OCI-LY7 (cell line): ENCODE measurements at regions not wholly inside any gene's neighbourhood (a gene's known extent, or its start where the extent isn't known, plus 50 kb on each side); places are given as distances from the start of the nearest gene placed in this dataset.

Experiments used
- BruUV-seq: library from RNA; stranded (reverse); fragments of 400-500 nt; replicated peaks from 2 replicates; lab custom pipeline; 2021; lab: Mats Ljungman, UMichigan
- CTCF ChIA-PET: fragments of 300-600 bp; sonication (Branson Sonifier 250); formaldehyde crosslinking; loops from one replicate; lab custom pipeline; 2022; ENCODE audit warnings: antibody characterized with exemption; ENCODE audit not compliant: unreplicated experiment; lab: Charles Lee
- POLR2A ChIA-PET: fragments of 300-600 bp; sonication (Branson Sonifier 250); formaldehyde crosslinking; loops from one replicate; lab custom pipeline; 2022; ENCODE audit warnings: antibody characterized with exemption; lab: Charles Lee
- DNase-seq: peaks from one replicate; pipeline ENCODE4 v3.0.0-alpha.2; 2015; ENCODE audit warnings: low spot score
- H2AFZ ChIP-seq: fragments of 200-600 bp; sonication (generic), shearing (Covaris generic); 2 replicates; pipeline ENCODE4 v1.6.1; 2014; ENCODE audit warnings: mild to moderate bottlenecking, antibody characterized with exemption, low read length, moderate library complexity
- H3K27ac ChIP-seq: fragments of 200-600 bp; sonication (generic); 2 replicates; pipeline ENCODE4 v1.5.1; 2014; ENCODE audit warnings: mixed run types, low read depth, mild to moderate bottlenecking, moderate library complexity, low read length, inconsistent platforms; ENCODE audit not compliant: poor library complexity, severe bottlenecking
- H3K36me3 ChIP-seq: fragments of 200-600 bp; sonication (generic); 2 replicates; pipeline ENCODE4 v1.6.1; 2014; ENCODE audit warnings: mild to moderate bottlenecking, antibody characterized with exemption, low read length, moderate library complexity, mixed read lengths; ENCODE audit not compliant: insufficient read depth
- H3K4me1 ChIP-seq: fragments of 200-600 bp; sonication (generic); 2 replicates; pipeline ENCODE4 v1.5.1; 2014; ENCODE audit warnings: mild to moderate bottlenecking, low read length; ENCODE audit not compliant: insufficient read depth, poor library complexity, severe bottlenecking
- H3K4me2 ChIP-seq: fragments of 200-600 bp; sonication (generic); 2 replicates; pipeline ENCODE4 v1.6.1; 2014; ENCODE audit warnings: mild to moderate bottlenecking, low read length
- H3K4me3 ChIP-seq: fragments of 200-600 bp; sonication (generic); 2 replicates; pipeline ENCODE4 v1.5.1; 2014; ENCODE audit warnings: mild to moderate bottlenecking, low read depth, low read length; ENCODE audit not compliant: poor library complexity, severe bottlenecking
- H3K79me2 ChIP-seq: fragments of 200-600 bp; sonication (generic); 2 replicates; pipeline ENCODE4 v1.6.1; 2016; ENCODE audit warnings: low read depth, mild to moderate bottlenecking, low read length, moderate library complexity, mixed read lengths; ENCODE audit not compliant: insufficient read depth
- H3K9me2 ChIP-seq: fragments of 200-600 bp; sonication (generic); 2 replicates; pipeline ENCODE4 v1.6.1; 2016; ENCODE audit warnings: mild to moderate bottlenecking, low read length, mixed read lengths; ENCODE audit not compliant: insufficient read depth
- H3K9me3 ChIP-seq: fragments of 200-600 bp; sonication (generic); 2 replicates; pipeline ENCODE4 v1.6.1; 2014; ENCODE audit warnings: mild to moderate bottlenecking, mixed run types, low read length, mixed read lengths
- H4K20me1 ChIP-seq: fragments of 200-600 bp; sonication (generic); 2 replicates; pipeline ENCODE4 v1.6.1; 2014; ENCODE audit warnings: mild to moderate bottlenecking, antibody characterized with exemption, low read length, moderate library complexity, mixed read lengths; ENCODE audit not compliant: insufficient read depth
- EZH2phosphoT487 ChIP-seq: fragments of 200-600 bp; sonication (generic); IDR thresholded peaks from 2 replicates; pipeline ENCODE4 v1.6.1; 2018; ENCODE audit warnings: low read depth, borderline replicate concordance, mild to moderate bottlenecking, mixed run types, antibody characterized with exemption, low read length, moderate library complexity, mixed read lengths
- intact Hi-C: fragments of 100-400 bp; cut with micrococcal nuclease; formaldehyde crosslinking; loops from one replicate; pipeline ENCODE4 v1.10.0; 2022; ENCODE audit not compliant: unreplicated experiment
- TF ChIP-seq, protein P1 (sequence below): fragments of 200-600 bp; sonication (generic); conservative IDR thresholded peaks from 2 replicates; pipeline ENCODE4 v1.5.1; 2014; ENCODE audit warnings: mild to moderate bottlenecking, antibody characterized with exemption, low read length, moderate library complexity, mixed read lengths

DNA sequence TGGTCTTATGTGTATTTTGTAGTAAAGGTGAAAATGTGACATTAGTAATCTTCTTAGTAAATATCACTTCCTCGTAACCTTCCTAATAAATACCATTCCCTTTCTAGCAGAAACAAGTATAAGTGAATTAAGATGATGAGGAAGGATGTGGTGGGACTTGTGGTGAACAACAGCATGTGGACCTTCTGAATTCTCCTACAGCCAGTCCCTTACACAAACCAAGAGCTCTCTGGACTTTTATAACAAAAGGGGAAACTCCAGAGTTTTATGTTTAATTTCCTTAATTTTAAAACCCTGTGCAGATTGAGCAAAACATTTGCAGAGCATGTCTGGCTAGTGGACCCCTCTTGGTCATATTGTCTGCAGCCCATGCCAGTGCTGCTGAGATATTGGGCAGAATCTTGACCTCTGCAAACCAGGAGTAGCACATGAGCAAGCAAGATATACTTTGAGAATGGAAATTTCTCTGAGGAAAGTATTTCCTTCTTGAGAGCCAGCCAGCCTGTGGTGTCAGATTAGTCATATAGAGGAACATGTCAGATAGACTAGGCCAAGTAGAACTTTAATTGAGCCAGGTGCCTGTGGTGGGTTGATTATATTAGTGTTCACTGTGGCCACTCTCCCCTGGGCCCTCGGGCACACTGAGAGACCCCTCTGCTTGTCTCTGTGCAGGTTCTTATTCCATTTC is 328.2 kb downstream of the DKK2 start:
- no peak for TF ChIP-seq EZH2phosphoT487
- TF ChIP-seq, protein P1, sequence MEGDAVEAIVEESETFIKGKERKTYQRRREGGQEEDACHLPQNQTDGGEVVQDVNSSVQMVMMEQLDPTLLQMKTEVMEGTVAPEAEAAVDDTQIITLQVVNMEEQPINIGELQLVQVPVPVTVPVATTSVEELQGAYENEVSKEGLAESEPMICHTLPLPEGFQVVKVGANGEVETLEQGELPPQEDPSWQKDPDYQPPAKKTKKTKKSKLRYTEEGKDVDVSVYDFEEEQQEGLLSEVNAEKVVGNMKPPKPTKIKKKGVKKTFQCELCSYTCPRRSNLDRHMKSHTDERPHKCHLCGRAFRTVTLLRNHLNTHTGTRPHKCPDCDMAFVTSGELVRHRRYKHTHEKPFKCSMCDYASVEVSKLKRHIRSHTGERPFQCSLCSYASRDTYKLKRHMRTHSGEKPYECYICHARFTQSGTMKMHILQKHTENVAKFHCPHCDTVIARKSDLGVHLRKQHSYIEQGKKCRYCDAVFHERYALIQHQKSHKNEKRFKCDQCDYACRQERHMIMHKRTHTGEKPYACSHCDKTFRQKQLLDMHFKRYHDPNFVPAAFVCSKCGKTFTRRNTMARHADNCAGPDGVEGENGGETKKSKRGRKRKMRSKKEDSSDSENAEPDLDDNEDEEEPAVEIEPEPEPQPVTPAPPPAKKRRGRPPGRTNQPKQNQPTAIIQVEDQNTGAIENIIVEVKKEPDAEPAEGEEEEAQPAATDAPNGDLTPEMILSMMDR = no peak

GRCh38 chr4:106704253-106704870 is 331.8 kb downstream of the DKK2 start:
- Histone ChIP-seq H3K4me1 (no peaks in the 10 kb centered on the region), H3K4me2 (no peak overlapping the region)

More for the DNA sequence above, 328.2 kb downstream of the DKK2 start:
- H3K79me2 ChIP-seq = no peaks in the 10 kb centered on the region
- ChIA-PET CTCF (no interaction called here), POLR2A (no interaction called here)
- H3K36me3 ChIP-seq = no peaks in the 10 kb centered on the region
- no peak overlapping the region for H3K4me3 ChIP-seq
- H3K9me2 ChIP-seq = no peaks in the 10 kb centered on the region
- no peak overlapping the region for H3K27ac ChIP-seq
- no peaks in the 10 kb centered on the region for H3K4me1 ChIP-seq
- H3K4me2 ChIP-seq = no peak overlapping the region
- no TSS peak for BruUV-seq
- DNase-seq = no peak
- H4K20me1 ChIP-seq = no peaks in the 10 kb centered on the region
- no peak overlapping the region for H2AFZ ChIP-seq
- intact Hi-C loops = no loop called here
- no peaks in the 10 kb centered on the region for H3K9me3 ChIP-seq

More at GRCh38 chr4:106704253-106704870, 331.8 kb downstream of the DKK2 start:
- Histone ChIP-seq H3K79me2 (no peaks in the 10 kb centered on the region), H3K9me2 (no peaks in the 10 kb centered on the region), H3K36me3 (no peaks in the 10 kb centered on the region), H2AFZ (no peak overlapping the region), H4K20me1 (no peaks in the 10 kb centered on the region), H3K4me3 (no peak overlapping the region), H3K9me3 (no peaks in the 10 kb centered on the region), H3K27ac (no peak overlapping the region)
- no TSS peak for BruUV-seq
- no peak for DNase-seq
- intact Hi-C loops = no loop called here
- CTCF ChIA-PET = no interaction called here
- TF ChIP-seq, protein P1 = no peak
- no peak for TF ChIP-seq EZH2phosphoT487
- POLR2A ChIA-PET = interaction anchor here (1.1 kb wide), 1 partner anchor 17 kb away, joined by 3 read pairs; no protein-coding TSS in a partner anchor
